Lower leg skin (tissue), 3 donors: ENCODE measurements at regions not wholly inside any gene's neighbourhood (a gene's known extent, or its start where the extent isn't known, plus 50 kb on each side); places are given as distances from the start of the nearest gene placed in this dataset.

ENCODE experiments used
- POLR2A ChIP-seq, 2 donors: fragments of 450-650 bp; IDR thresholded peaks; one replicate each; pipeline ENCODE4 v1.6.1; 2016 to 2017; ENCODE audit warnings: antibody characterized with exemption in 2 of 2, mild to moderate bottlenecking in 1 of 2, moderate library complexity in 1 of 2
- TF ChIP-seq, protein P1 (sequence below), 3 donors: fragments of 450-650 bp; IDR thresholded peaks; one replicate each; pipeline ENCODE4 v1.5.1; 2016; ENCODE audit warnings: antibody characterized with exemption in 3 of 3, mild to moderate bottlenecking in 3 of 3, moderate library complexity in 2 of 3

DNA sequence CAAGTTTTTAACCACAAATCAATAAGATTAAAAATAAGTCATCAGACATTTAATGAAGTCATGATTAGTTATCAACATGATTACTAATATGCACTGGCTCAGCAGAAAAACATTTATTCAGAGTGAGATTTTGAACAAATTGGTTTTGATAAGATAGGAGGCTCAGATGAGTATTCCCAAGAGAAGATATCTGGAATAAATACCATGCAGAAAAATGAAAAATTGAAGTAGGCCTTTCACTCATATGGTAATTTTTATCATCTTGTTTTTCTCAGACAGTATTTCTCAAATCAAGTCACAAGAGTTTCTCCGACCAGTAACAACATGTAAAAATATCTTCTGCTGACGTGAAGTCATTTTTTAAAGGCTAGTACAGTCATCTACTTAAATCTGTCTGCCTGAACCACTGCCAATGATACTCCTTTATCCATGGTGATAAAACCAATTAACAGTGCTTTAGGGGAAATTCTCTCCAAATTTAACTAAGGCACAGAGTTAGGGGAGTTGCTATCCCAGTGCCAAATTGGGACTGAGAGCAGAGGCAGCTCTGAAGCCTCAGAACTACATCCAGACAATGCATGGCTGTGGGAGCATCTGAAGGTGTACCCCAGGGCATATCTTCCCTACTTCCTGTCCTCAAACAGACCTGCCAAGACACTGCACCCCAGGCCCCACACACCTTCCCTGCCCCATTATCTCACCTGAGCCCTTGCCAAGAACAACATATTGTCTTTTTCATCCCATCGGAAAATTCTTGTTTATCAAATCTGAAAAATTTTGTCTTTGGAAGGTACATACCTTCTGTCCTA, 105.5 kb upstream of the TSLP start:
- TF ChIP-seq, protein P1, sequence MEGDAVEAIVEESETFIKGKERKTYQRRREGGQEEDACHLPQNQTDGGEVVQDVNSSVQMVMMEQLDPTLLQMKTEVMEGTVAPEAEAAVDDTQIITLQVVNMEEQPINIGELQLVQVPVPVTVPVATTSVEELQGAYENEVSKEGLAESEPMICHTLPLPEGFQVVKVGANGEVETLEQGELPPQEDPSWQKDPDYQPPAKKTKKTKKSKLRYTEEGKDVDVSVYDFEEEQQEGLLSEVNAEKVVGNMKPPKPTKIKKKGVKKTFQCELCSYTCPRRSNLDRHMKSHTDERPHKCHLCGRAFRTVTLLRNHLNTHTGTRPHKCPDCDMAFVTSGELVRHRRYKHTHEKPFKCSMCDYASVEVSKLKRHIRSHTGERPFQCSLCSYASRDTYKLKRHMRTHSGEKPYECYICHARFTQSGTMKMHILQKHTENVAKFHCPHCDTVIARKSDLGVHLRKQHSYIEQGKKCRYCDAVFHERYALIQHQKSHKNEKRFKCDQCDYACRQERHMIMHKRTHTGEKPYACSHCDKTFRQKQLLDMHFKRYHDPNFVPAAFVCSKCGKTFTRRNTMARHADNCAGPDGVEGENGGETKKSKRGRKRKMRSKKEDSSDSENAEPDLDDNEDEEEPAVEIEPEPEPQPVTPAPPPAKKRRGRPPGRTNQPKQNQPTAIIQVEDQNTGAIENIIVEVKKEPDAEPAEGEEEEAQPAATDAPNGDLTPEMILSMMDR (IDR thresholded peaks at IDR 0.05) = no peak
- no peak for TF ChIP-seq POLR2A (IDR thresholded peaks at IDR 0.05)
